Fibroblast of pulmonary artery (primary cell): ENCODE measurements at regions not wholly inside any gene's neighbourhood (a gene's known extent, or its start where the extent isn't known, plus 50 kb on each side); places are given as distances from the start of the nearest gene placed in this dataset.

Experiments used
- DNase-seq: peaks from one replicate; pipeline ENCODE4 v3.0.0-alpha.2; 2010; ENCODE audit warnings: low read depth
- H3K4me3 ChIP-seq: replicated peaks from 2 replicates; pipeline ENCODE4 v1.5.1; 2011; ENCODE audit warnings: low read depth, mild to moderate bottlenecking, control low read depth, low read length, moderate library complexity
- CTCF ChIP-seq: IDR thresholded peaks from 2 replicates; pipeline ENCODE4 v1.5.1; 2011; ENCODE audit warnings: mild to moderate bottlenecking, control low read depth, low read length, inconsistent platforms; ENCODE audit errors: missing control alignments

GRCh38 chr20:7415427-7415826 is 524.8 kb downstream of the HAO1 start:
- no peak for TF ChIP-seq CTCF
- H3K4me3 ChIP-seq: no peak overlapping the region
- no peak for DNase-seq

GRCh38 chr20:7416382-7416781 is 523.9 kb downstream of the HAO1 start:
- TF ChIP-seq CTCF: no peak
- no peak for DNase-seq
- no peak overlapping the region for H3K4me3 ChIP-seq

GRCh38 chr20:7420345-7420744 is 519.9 kb downstream of the HAO1 start:
- TF ChIP-seq CTCF: no peak

GRCh38 chr20:7426890-7427496 is 513.3 kb downstream of the HAO1 start:
- no peak for TF ChIP-seq CTCF
- H3K4me3 ChIP-seq: no peak overlapping the region

More at GRCh38 chr20:7420345-7420744, 519.9 kb downstream of the HAO1 start:
- DNase-seq: no peak
- H3K4me3 ChIP-seq: no peak overlapping the region

GRCh38 chr20:7428946-7429345 is 511.3 kb downstream of the HAO1 start:
- no peak for DNase-seq
- TF ChIP-seq CTCF: no peak
- H3K4me3 ChIP-seq: no peak overlapping the region

More at GRCh38 chr20:7426890-7427496, 513.3 kb downstream of the HAO1 start:
- DNase-seq: no peak

GRCh38 chr20:7432612-7433011 is 507.6 kb downstream of the HAO1 start:
- no peak overlapping the region for H3K4me3 ChIP-seq
- no peak for TF ChIP-seq CTCF
- DNase-seq: no peak

GRCh38 chr20:7437311-7437710 is 502.9 kb downstream of the HAO1 start:
- H3K4me3 ChIP-seq: no peak overlapping the region
- no peak for DNase-seq
- TF ChIP-seq CTCF: no peak
